Prostate gland (tissue), 2 donors: ENCODE measurements at regions not wholly inside any gene's neighbourhood (a gene's known extent, or its start where the extent isn't known, plus 50 kb on each side); places are given as distances from the start of the nearest gene placed in this dataset.

Source experiments
- CTCF ChIP-seq, 4 experiments: fragments of 200-600 bp in 2 of 4; fragments of 450-650 bp in 2 of 4; sonication (generic) in 2 of 4; IDR thresholded peaks; 1 replicate in 3 of 4; 2 replicates in 1 of 4; pipeline ENCODE4 v1.5.1; 2016 to 2019; ENCODE audit warnings: antibody characterized with exemption in 4 of 4, mild to moderate bottlenecking in 2 of 4, moderate library complexity in 2 of 4
- POLR2AphosphoS5 ChIP-seq: sonication (generic); formaldehyde crosslinking; IDR thresholded peaks from one replicate; pipeline ENCODE4 v1.6.1; 2017; ENCODE audit warnings: antibody characterized with exemption

- TF ChIP-seq CTCF (IDR thresholded peaks at IDR 0.05) (no peak), POLR2AphosphoS5 (no peak)
Measured at GRCh38 chr10:2436933-2437332, 630.4 kb upstream of the PFKP start.
